HG03354 (cell line): ENCODE measurements at regions not wholly inside any gene's neighbourhood (a gene's known extent, or its start where the extent isn't known, plus 50 kb on each side); places are given as distances from the start of the nearest gene placed in this dataset.

Experiments
- ATAC-seq: cut with Tn5 transposase; IDR thresholded peaks from one replicate; pipeline ENCODE4 v1.9.1; 2021; ENCODE audit warnings: mild to moderate bottlenecking; ENCODE audit not compliant: unreplicated experiment, poor library complexity, severe bottlenecking

DNA sequence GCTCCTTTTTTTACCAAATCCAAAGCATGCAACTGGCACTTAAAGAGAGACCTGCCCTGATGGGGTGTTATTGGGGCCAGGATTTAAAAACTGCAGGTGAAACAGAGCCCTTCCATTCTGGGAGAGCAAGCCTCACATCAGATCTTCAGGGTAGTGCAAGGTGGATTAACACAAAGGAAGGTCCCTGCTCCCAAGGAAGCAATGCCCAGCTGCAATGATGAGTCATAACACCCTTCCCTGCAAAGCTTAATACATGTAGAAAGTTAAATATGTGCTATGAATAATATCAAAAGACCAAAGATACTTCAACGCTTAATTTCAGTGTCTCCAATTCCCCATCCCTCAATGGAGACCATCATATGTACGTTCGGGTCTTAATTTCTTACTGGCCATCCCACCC lies 508.0 kb downstream of the OMA1 start:
- ATAC-seq: no peak

DNA sequence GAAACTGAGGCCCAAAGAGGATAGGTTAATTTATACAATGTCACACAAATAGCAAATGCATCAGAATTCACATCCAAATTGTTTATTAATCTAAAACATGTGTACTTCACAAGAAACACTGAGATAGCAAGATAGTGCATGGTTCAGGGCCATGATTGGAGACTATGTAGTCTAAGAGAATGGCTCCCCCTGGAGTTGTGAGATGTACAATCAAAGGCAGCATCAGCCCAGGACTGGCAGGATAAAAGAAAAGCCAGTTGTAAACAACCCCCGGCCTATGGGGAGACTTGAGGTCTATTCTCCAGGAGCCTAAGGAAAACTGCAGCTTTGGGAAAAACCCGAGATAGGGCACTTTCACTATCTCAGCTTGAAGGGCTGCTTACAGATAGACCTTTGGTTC lies 511.0 kb downstream of the OMA1 start:
- no peak for ATAC-seq

DNA sequence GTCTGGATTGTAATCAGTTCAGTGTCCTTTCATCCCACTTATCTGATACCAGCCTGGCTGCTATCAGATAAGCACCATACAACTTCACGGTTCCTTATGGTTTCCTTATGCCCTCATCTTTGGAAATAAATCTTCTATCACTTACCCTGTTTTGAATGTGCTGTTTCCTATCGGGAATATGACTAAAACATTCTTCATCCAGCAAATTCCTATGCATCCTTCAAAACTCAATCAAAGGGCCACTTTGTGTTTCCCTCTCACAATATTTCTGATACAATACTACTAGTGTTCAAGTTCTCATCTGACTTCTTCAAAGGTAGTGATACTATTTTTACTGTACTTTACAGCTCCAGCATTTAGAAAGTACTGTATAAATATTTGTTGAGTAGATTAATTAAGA lies 513.2 kb downstream of the OMA1 start:
- no peak for ATAC-seq

GRCh38 chr1:58032611-58033073 lies 513.9 kb downstream of the OMA1 start:
- no peak for ATAC-seq

DNA sequence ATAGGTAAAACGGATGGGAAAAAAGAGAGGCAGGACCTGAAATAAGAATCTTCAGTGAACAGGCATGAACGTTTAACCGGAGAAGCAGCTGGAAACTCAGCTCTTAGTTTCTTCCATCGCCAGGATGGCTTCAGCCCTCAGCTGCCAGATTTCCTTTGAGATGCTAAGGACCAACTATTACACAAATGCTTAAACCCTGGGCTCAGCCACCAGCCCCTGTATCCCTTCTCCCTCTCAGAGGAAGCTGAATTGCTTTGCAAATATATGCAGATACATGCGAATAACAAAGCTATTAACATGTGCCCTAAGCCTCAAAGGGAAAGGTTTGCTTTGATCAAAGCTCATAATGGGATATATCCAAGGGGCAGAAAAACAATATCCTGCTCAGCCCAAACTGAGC lies 515.1 kb downstream of the OMA1 start:
- no peak for ATAC-seq

GRCh38 chr1:58030456-58030855 lies 516.1 kb downstream of the OMA1 start:
- ATAC-seq: no peak

DNA sequence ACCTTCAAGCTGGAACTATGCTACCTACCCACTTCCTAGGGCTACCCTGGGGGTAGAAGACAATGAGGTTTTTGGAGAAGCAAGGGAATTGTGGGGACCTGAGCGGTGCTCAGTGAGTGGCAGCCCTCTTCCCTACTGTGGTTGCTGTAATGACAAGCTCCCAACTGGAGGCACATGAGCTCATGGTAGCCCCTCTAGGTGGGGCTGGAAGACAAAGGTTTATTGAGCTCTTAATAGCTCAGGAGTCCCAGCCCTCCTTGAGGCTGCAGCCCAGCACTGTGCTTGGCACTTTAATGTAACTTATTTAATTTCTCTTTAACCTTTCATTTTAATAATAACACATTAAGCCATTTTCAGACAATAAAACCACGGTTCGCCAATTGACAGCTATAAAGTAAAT lies 528.9 kb downstream of the OMA1 start:
- no peak for ATAC-seq

DNA sequence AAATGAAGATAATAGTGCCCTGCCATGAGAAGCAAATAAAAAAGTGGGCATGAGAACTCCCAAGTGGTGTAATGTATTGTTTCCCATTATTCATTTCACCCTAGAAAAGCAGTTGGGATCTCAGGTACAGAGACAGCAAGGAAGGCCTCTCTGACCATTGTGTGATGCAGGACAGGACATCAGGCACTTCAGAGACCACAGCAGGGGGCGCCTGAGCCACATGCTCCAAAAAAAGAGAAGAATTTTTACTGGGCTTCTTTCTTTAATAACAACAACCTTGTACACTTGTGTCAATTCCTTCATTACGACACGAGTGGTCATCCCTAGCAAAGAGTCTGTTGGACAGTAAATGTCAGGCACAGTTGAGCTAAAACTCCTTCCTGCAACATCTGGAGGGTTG lies 533.3 kb downstream of the OMA1 start:
- ATAC-seq: no peak

DNA sequence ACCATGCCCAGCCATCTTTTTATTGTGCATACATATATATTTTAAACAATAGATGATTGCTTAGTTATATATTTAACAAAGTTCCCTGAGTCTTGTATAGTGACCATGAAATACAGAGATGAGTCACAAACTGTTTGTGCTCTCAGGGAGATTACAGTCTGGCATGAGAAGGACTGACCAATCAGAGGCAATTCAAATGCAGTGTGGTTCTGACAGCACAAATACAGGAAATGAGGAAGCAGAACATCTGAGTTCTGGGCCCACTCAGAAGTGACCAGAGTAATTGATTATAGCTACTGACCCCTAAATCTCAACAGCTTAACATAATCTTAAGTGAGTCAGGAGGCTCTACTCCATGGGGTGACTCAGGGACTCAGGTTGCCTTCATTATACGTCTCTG lies 534.5 kb downstream of the OMA1 start:
- no peak for ATAC-seq

DNA sequence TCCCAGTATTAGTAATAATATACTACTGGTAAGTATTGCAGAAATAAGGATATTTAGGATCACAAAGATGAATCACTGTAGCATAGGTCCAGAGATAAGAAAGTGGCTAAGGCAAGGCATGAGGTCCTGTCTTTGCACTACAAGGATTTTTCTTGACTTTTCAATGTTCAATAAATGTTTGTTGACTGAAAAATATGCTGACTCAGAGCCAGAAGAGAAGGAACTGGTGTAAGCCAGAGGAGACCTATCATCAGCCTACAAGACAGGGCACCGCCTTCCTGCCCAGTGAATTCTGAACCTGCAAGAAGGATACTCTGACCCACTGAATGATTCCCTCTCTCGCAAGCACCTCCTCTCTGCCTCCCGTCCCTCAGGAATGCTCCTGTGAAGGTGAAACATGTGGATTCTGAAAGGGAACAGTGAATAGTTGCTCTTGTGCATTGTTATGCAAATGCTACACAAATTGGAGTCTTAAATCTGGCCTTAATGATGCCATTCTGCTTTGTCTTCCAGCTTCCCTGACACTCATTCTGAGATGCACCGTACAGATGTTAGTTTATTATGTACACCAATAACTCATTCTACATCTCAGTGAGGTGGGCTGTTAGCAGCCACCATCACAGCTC lies 540.0 kb downstream of the OMA1 start:
- ATAC-seq: no peak

GRCh38 chr1:58005212-58005611 lies 541.3 kb downstream of the OMA1 start:
- no peak for ATAC-seq

DNA sequence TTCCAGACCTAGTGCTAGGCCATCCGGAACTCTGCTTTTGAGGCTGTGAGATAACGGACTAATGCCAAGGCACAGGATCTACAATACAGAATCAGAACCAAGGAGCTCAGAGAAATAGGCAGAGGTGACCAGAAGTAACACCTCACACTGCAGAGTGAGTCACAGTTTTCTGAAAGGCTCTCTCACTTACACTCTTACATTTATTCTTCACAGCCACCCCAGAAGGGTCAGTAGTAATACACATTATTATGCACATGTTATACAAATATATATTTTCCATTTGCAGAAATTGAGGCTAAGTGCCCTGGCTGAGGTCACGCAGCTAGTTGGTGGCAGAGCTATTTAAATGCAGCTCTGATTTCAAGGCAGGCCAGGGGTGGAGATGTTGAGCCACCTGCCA lies 542.5 kb downstream of the OMA1 start:
- ATAC-seq: no peak

- no peak for ATAC-seq
Measured at GRCh38 chr1:58003059-58003458, 543.5 kb downstream of the OMA1 start.

DNA sequence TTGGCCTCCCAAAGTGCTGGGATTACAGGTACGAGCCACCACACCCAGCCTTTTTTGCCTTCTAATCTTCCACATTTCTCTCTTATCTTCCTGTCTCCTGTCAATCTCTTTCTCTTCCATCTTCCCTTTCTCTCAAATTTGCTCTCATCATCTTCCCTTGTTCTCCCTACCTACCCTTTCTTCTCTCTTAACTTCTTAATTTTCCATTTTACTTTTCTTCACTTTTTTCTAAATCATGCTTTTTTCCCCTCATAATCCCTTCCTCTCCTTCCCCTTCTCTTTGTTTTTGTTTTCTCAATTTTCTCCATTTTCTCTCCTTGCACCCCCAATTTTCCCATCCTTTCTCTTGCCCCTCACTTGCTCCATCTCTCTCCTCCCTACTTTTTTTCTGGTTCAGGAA lies 545.7 kb downstream of the OMA1 start:
- ATAC-seq: no peak

- ATAC-seq: no peak
Measured at GRCh38 chr1:58000116-58000515, 546.4 kb downstream of the OMA1 start.

DNA sequence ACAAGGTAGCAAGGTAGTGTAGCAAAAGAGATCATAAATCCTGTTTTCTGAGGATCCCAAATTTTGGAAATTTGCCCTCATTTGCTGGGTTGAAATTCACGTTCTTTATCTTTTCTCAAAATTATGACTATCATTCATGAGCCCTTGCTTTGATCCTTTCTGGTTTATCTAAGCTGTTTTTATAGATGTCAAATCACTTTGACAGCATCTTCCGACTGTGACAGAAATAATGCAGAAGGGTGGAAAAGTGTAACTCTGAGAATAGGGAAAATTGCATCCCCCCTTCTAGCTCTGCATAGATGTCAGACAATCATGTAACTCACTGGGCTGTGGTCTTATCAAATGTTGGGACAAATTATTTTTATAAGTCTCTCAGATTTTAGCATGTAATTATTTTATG lies 550.1 kb downstream of the OMA1 start:
- no peak for ATAC-seq

GRCh38 chr1:57991289-57991688 lies 555.2 kb downstream of the OMA1 start:
- no peak for ATAC-seq

DNA sequence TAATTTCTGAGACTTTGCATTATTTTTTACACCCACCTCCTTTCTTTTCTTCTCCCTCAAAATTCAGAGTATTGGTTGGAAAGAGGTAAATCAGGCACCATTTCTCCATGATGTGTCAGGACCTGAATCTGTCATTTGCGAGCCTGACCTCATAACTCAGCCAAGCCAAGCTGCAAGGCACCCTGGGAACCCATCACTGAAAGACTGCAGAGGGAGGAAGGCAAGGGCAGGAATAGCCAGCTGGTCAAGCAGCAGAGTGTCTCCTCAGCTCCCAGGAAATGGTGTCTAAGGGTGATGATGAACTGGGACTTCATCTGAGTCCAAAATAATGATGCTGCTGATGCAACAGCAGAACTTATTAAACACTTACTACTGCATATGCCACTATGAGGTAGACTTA lies 556.6 kb downstream of the OMA1 start:
- ATAC-seq: no peak

DNA sequence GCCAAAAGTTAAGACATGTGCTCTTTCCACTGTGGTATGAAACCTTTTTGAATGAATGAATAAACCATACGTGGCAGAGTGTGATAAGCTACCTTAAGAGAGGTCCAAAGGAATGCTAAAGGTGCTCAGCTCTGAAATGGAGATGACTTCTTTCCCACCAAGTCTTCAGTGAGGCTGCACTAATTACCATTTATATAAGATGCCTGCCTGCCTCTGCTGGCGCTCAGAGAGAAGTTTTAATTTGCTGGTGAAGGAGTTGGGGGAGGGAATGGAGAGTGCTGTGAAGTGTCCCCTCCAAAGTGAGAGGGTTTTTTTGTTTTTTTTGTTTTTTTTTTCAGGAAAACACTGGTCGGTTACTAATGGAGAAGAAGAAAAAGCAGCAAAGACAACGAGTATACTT lies 559.0 kb downstream of the OMA1 start:
- no peak for ATAC-seq

GRCh38 chr1:57986432-57986831 lies 560.1 kb downstream of the OMA1 start:
- ATAC-seq: peak; percentile 79

- no peak for ATAC-seq
Measured at GRCh38 chr1:57984277-57984676, 560.4 kb upstream of the DAB1 start.

GRCh38 chr1:57983441-57983840 lies 559.6 kb upstream of the DAB1 start:
- no peak for ATAC-seq
